IPS-NIHi7 (cell line): ENCODE measurements at regions not wholly inside any gene's neighbourhood (a gene's known extent, or its start where the extent isn't known, plus 50 kb on each side); places are given as distances from the start of the nearest gene placed in this dataset.
"Not testable (repeated sequence)": the region's sequence is repeated elsewhere in the genome, so short reads cannot be mapped to it uniquely, and the experiment has no call there.

Experiments
- DNase-seq: peaks from one replicate; pipeline ENCODE4 v3.0.0; 2012; ENCODE audit warnings: mixed read lengths; ENCODE audit errors: extremely low spot score

- no peak for DNase-seq
Measured at GRCh38 chr15:39243396-39243795, 337.5 kb upstream of the THBS1 start.

GRCh38 chr15:39244776-39245175 lies 336.1 kb upstream of the THBS1 start:
- no peak for DNase-seq

- no peak for DNase-seq
Measured at GRCh38 chr15:39246523-39246922, 334.4 kb upstream of the THBS1 start.

GRCh38 chr15:39247574-39247973 lies 333.3 kb upstream of the THBS1 start:
- no peak for DNase-seq

GRCh38 chr15:39248204-39248603 lies 332.7 kb upstream of the THBS1 start:
- no peak for DNase-seq

- no peak for DNase-seq
Measured at GRCh38 chr15:39250001-39250400, 330.9 kb upstream of the THBS1 start.

- no peak for DNase-seq
Measured at GRCh38 chr15:39250460-39251186, 330.3 kb upstream of the THBS1 start.

- no peak for DNase-seq
Measured at GRCh38 chr15:39251413-39252133, 329.3 kb upstream of the THBS1 start.

GRCh38 chr15:39252134-39252470 lies 328.8 kb upstream of the THBS1 start:
- no peak for DNase-seq

GRCh38 chr15:39253552-39253951 lies 327.3 kb upstream of the THBS1 start:
- DNase-seq, result no peak

GRCh38 chr15:39254181-39254580 lies 326.7 kb upstream of the THBS1 start:
- DNase-seq, result no peak

GRCh38 chr15:39255760-39256159 lies 325.1 kb upstream of the THBS1 start:
- no peak for DNase-seq

- no peak for DNase-seq
Measured at GRCh38 chr15:39260391-39260790, 320.5 kb upstream of the THBS1 start.

GRCh38 chr15:39260791-39261190 lies 320.1 kb upstream of the THBS1 start:
- DNase-seq, result no peak

- not testable (repeated sequence) for DNase-seq
Measured at GRCh38 chr15:39261397-39262183, 319.3 kb upstream of the THBS1 start.

- not testable (repeated sequence) for DNase-seq
Measured at GRCh38 chr15:39262995-39263772, 317.7 kb upstream of the THBS1 start.

GRCh38 chr15:39265261-39265660 lies 315.6 kb upstream of the THBS1 start:
- DNase-seq, result no peak

GRCh38 chr15:39266890-39267289 lies 314.0 kb upstream of the THBS1 start:
- DNase-seq, result no peak

- DNase-seq, result no peak
Measured at GRCh38 chr15:39267685-39268084, 313.2 kb upstream of the THBS1 start.

GRCh38 chr15:39269352-39269751 lies 311.5 kb upstream of the THBS1 start:
- DNase-seq, result peak; percentile 20

GRCh38 chr15:39269821-39270220 lies 311.1 kb upstream of the THBS1 start:
- no peak for DNase-seq
